ENCODE measurements at regions not wholly inside any gene's neighbourhood (a gene's known extent, or its start where the extent isn't known, plus 50 kb on each side); places are given as distances from the start of the nearest gene placed in this dataset.
"Not testable (repeated sequence)": the region's sequence is repeated elsewhere in the genome, so short reads cannot be mapped to it uniquely, and the experiment has no call there.

GRCh38 chr5:4023091-4023752 lies 427.6 kb downstream of the IRX1 start:
- DNase-seq, result no peak

DNA sequence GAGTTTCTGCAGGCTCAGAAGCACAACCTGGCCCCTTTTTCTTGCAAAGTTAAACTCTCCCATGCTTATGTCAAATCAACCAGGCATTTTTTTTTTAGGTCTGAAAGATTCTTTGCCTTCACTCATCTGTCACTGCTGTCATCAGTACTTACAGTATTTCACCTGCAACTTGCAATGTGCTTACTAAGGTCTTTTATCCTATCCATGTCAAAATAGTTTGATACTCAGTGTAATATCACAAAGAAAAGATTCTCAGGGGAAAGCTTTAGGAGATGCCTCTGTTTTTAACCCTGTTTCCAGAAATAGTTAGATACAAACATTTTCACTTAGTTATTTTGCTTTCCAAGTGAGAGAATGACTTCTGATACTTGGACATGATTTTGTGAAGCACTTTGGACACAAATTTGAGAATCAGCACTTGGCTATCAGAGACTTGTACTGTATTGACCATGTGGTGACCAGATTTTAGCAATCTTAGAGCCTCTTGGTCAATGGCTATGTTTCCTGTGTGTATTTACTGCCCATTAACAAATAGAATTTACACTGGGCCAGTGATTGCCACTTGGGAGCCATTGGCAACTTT lies 428.2 kb downstream of the IRX1 start:
- no peak for DNase-seq

DNA sequence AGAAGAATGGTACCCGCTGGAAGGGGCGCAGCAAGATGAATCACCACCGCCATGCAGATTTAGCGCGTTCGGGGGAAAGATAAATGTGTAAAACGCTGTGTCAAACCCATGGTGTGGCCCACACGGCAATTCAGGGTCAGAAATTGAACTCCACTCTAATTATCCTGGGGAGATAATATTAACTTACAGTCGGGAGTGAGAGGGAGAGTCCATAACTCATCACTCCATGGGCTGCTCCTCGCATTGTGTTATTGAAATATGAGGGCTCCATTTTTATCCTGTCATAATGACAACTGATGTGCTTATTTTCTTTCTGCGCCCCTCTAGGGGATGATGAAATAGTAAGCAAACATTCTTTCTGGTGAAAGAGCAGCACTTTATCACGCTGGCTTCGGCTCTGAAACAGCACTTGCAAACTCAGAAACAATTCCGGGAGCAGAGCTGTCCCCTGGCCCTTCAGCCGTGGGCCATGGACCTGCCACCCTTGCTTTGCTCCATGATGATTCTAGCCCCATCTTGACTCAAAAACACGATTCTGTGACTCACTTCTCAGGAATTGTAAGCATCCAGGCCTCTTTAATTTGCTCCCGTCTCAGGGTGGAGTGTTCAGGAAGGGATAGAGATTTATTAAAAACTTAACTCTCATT lies 431.6 kb downstream of the IRX1 start:
- no peak for DNase-seq

DNA sequence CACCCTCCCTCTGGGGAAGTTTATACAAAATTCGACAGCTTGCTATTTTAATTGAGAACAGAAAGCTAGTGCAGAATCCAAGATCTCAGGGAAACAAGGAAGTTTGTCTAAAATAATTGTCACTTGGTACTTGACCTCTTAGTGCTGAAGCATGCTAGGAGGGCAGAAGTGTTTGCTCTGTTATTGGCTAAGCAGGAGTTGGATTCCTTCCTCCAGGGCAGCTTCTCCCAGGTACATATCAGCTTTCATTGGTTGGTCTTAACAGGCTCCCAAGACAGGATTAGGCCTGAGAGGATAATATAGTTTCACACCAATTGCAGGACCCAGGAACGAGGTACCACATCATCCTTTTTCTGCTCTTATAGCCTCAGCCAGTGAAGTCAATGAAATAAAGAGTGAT lies 432.8 kb downstream of the IRX1 start:
- no peak for DNase-seq

- not testable (repeated sequence) for DNase-seq
Measured at GRCh38 chr5:4033546-4033945, 437.9 kb downstream of the IRX1 start.

DNA sequence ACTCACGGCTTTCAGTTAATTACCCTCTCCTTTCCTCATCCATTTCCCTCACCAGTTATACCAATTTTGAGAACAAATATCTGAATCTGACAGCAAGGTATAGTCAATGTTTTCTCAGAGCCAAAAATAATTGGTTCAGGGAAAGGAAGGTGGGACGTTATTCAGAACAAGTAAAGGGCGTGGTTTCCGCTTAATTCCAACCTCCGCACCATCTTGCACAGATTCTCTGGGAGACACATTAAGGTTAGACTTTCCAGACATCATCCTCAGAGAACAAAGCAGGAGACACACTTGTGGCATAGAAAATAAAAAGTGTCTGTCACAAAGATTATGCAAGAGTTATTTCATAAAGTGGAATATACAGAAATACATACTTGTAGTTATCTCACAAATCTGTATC lies 441.2 kb downstream of the IRX1 start:
- no peak for DNase-seq

DNA sequence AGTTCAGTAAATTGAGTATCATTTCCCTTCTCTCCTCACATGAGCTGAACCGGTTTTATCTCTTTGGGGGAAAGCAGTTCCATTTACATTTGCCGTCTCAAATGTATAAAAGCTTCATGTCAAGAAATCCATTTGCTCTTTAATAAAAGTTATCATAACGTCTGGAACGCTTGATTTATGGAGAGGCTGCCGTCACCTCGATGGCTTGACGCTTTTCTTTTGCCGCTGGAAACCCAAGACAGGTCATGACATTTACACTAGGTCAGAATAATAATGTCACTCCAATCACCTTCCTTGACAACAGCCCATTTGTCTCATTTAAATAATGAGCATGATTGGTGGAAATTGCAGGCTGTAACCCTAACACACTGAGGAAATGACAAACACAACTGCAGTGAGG lies 443.4 kb downstream of the IRX1 start:
- no peak for DNase-seq

- DNase-seq, result no peak
Measured at GRCh38 chr5:4042311-4042710, 446.7 kb downstream of the IRX1 start.

DNA sequence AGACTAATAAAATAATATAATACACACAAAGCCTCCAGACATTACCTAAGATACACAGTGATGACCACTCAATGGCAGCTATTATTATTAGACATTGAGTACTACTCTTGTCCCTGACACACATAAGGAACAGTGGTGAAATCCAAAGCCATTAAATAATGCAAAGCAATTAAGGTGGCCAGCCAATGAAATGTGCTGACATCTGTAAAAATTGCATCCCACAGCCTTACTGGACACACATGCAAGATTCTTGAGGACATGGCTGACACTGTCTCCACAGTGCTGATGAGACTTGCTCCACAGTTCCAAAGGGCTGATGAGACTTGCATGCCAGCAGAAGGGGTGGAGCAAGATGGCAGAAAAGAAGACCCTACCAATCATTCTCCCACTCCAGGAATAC lies 447.5 kb downstream of the IRX1 start:
- DNase-seq, result no peak

- no peak for DNase-seq
Measured at GRCh38 chr5:4044881-4045280, 449.2 kb downstream of the IRX1 start.

GRCh38 chr5:4048398-4048797 lies 452.8 kb downstream of the IRX1 start:
- DNase-seq, result no peak

GRCh38 chr5:4050203-4050602 lies 454.6 kb downstream of the IRX1 start:
- DNase-seq, result no peak

DNA sequence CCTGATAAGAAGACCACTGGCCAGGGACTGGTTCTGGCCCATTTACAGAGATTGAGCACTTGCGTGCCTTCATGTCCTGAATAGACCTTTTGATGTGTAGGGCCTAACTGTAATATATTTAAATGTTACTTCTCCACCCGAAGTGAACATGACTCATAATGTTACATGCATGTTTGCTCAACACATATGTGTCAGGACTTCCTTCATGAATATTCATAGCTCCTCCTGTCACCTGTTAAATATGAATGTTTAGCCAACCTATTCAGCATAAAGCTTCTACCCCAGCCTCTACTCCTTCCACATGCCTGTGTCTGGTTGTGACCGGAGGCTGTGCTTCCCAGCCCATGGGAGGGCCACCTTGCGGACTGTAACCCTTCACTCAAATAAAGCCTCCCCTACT lies 457.5 kb downstream of the IRX1 start:
- DNase-seq, result no peak

- no peak for DNase-seq
Measured at GRCh38 chr5:4054092-4054491, 458.5 kb downstream of the IRX1 start.

DNA sequence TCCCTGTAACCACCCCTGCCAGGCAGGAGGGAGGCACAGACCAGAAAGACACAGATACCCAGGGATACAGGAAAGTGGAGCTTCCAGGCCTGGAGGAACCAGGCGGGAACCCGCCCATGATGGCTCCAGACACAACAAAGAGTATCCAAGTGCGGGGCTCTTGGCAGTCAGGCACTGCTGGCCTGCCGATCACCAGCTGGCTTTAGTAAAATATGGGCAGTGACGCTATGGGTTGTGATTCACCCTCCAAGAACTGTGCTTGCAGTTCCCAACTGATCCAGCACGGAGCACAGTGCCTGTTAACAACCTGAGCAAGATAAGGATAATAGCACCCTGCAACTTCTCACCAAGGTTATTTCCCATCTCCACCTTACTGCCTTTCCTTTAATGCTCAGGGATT lies 463.3 kb downstream of the IRX1 start:
- no peak for DNase-seq

DNA sequence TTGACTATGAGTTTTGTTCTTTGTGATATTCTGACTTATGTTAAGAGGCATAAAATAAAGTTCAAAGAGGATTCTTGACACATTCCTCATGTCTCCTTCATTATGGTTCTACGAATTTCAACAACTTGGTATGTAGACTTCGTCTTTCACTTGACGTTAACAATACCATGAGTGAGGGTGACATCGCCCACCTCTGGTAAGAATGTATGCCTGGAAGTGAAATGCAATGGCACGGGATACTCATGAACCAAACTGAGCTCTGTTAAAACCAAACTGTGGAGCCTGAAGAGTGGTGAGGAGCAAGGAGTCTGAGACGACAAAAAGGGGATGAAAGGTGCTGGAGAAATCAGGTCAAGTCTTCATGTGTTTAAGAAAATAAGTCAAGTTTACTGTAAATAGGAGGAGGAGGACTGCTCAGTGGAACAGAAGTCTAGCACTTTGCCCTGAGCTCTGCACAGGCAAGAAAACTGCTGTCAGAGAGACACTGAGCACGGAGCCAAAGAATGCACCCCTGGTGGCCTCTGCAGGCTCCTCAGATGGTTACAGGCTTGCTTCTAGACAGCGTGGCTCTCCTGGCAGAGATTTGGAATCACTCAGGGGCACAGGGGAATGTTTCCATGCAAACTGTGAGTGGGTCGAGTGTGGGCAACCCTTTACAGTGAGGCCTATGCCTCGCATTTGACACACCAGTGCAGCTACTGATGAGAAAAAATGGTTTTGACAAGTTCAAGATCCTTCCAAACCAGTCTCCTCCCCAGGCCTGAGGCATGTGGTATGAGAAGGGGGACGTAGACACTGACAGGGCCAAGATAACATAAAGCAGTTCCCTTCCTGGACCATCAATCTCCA lies 470.1 kb downstream of the IRX1 start:
- DNase-seq, result no peak

DNA sequence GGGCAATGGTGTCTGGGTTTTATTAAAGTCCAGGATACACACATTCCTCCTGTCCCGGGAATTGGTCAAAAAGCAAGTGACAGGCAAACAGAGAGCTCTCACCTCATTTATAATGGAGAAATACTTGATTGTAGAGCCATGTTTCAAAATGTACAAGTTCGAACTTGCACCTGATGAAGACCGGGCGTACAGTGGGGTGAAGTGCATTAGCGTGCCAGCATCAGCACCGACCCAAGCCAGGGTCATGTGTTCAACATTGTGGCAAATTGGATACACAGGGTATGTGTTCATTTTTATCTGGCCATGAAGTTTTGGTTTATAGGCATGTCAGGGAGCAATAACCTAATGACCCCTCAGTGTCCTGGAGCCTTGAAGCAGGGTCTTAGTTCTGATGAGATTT lies 472.5 kb downstream of the IRX1 start:
- DNase-seq, result no peak

DNA sequence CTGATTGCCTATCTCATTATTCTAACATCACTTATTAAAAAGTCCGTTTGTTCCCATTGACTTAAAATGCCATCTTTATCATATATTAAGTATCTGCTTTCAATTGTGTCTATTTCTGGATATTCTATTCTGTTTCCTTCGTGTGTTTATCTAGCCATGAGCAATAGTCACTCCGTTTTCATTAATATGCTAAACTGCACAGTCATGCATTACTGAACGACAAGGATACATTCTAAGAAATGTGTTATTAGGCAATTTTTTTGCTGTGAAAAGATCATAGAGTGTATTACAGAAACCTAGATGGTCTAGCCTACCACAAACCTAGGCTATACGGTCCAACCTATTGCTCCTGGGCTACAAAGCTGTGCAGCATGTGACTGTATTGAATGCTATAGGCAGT lies 482.9 kb downstream of the IRX1 start:
- no peak for DNase-seq

GRCh38 chr5:4079831-4080230 lies 484.2 kb downstream of the IRX1 start:
- no peak for DNase-seq

GRCh38 chr5:4080370-4080769 lies 484.7 kb downstream of the IRX1 start:
- no peak for DNase-seq

DNA sequence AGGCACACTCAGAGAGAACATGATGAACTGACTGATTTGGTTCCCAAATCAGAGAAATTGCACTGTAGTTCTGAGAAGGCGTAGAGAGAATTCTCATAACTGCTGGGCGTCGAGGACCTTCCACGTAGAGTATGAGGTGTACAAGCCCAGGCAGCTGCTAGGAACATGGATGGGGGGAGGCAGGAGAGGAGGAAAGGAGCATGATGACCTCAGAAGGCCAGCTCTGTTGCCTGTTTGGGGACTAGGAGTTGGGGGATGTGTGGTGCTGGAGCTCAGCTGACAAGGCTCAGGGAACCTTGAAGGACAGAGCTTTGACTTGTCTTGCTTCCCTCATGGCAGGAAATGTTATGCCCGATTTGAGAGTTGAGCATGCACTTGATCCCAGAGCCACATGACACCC lies 485.4 kb downstream of the IRX1 start:
- no peak for DNase-seq

DNA sequence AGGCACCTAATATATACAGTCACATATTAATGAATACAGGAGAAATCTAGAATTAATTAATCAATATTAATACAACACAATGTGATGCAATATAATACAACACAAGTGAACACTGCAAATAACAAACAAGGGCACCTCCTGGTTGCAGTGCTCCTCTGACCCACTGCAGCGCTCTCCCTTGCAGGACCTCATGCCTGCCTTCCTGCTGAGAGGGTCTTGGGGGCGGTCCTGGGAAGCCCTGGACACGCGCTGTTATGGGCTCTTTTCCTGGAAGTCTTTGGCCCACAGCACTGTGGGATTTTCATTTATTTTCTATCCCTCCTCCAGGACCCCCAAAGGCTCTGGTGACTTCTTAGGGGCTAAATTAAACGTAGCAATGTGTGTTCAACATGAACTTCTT lies 485.8 kb downstream of the IRX1 start:
- DNase-seq, result no peak

GRCh38 chr5:4082966-4083564 lies 487.4 kb downstream of the IRX1 start:
- DNase-seq, result no peak
